Activated CD8-positive, alpha-beta T cell treated with anti-CD3 and anti-CD28 coated beads for 36 hours (primary cell): ENCODE measurements at regions not wholly inside any gene's neighbourhood (a gene's known extent, or its start where the extent isn't known, plus 50 kb on each side); places are given as distances from the start of the nearest gene placed in this dataset.

Experiments used
- ATAC-seq: fragments of 200-7000 bp; cut with Tn5 transposase; one replicate; pipeline ENCODE4 v1.10.0; 2021; ENCODE audit warnings: mild to moderate bottlenecking, moderate library complexity
- CTCF ChIA-PET: fragments of 350-600 bp; sonication (Branson Sonifier 250); formaldehyde crosslinking; loops from one replicate; lab custom pipeline; 2021; ENCODE audit warnings: antibody characterized with exemption; lab: Charles Lee
- POLR2A ChIA-PET: fragments of 350-600 bp; sonication (Branson Sonifier 250); formaldehyde crosslinking; loops from one replicate; lab custom pipeline; 2021; ENCODE audit warnings: antibody characterized with exemption; lab: Charles Lee
- DNase-seq: peaks from one replicate; pipeline ENCODE4 v3.0.0-alpha.2; 2020
- H3K27ac Mint-ChIP-seq: one replicate; pipeline ENCODE4 v1.8.0; 2021; ENCODE audit warnings: mild to moderate bottlenecking, mixed read lengths
- H3K27me3 Mint-ChIP-seq: one replicate; pipeline ENCODE4 v1.8.0; 2021; ENCODE audit warnings: mixed read lengths
- H3K36me3 Mint-ChIP-seq: one replicate; pipeline ENCODE4 v1.8.0; 2021; ENCODE audit warnings: low read depth, mixed read lengths
- H3K4me1 Mint-ChIP-seq: one replicate; pipeline ENCODE4 v1.8.0; 2021; ENCODE audit warnings: low read depth, mixed read lengths
- H3K4me3 Mint-ChIP-seq: one replicate; pipeline ENCODE4 v1.8.0; 2021; ENCODE audit warnings: mild to moderate bottlenecking, moderate library complexity, mixed read lengths
- H3K9me3 Mint-ChIP-seq: one replicate; pipeline ENCODE4 v1.8.0; 2021; ENCODE audit warnings: mixed read lengths
- intact Hi-C: fragments of 100-400 bp; cut with micrococcal nuclease; formaldehyde crosslinking; loops from one replicate; pipeline ENCODE4 v1.10.0; 2022
- TF ChIP-seq, protein P1 (sequence below): fragments of 200-600 bp; IDR thresholded peaks from one replicate; pipeline ENCODE4 v1.8.0; 2022; ENCODE audit warnings: antibody characterized with exemption, mild to moderate bottlenecking

DNA sequence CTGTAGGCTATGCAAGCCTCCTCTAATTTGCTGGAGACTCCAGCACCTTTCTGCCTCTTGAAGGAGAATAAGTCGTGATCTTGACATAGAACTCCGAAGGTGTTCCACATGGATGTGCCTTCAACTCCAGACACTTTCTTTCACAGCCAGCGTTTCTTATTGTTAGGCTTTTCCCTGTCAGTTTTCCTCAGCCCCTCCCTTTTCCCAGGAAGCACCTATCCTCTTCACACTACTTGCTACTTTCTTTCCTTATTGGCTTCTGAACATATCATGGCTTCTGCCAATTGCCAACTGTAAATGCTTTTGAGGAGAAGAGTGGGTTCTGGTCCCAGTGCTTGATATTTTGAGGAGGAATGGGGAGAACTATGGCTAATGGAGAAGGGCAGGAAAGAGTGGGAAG lies 216.3 kb upstream of the PGR start:
- CTCF ChIA-PET, result no interaction called here
- no peak for ATAC-seq
- TF ChIP-seq, protein P1, sequence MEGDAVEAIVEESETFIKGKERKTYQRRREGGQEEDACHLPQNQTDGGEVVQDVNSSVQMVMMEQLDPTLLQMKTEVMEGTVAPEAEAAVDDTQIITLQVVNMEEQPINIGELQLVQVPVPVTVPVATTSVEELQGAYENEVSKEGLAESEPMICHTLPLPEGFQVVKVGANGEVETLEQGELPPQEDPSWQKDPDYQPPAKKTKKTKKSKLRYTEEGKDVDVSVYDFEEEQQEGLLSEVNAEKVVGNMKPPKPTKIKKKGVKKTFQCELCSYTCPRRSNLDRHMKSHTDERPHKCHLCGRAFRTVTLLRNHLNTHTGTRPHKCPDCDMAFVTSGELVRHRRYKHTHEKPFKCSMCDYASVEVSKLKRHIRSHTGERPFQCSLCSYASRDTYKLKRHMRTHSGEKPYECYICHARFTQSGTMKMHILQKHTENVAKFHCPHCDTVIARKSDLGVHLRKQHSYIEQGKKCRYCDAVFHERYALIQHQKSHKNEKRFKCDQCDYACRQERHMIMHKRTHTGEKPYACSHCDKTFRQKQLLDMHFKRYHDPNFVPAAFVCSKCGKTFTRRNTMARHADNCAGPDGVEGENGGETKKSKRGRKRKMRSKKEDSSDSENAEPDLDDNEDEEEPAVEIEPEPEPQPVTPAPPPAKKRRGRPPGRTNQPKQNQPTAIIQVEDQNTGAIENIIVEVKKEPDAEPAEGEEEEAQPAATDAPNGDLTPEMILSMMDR, result no peak
- Mint-ChIP-seq H3K27ac (no peak overlapping the region), H3K4me1 (no peaks in the 10 kb centered on the region), H3K27me3 (no peaks in the 10 kb centered on the region), H3K36me3 (no peaks in the 10 kb centered on the region), H3K4me3 (no peak overlapping the region), H3K9me3 (peaks cover 8% of the 10 kb centered on the region)
- intact Hi-C loops, result no loop called here
- DNase-seq, result no peak
- POLR2A ChIA-PET, result no interaction called here

DNA sequence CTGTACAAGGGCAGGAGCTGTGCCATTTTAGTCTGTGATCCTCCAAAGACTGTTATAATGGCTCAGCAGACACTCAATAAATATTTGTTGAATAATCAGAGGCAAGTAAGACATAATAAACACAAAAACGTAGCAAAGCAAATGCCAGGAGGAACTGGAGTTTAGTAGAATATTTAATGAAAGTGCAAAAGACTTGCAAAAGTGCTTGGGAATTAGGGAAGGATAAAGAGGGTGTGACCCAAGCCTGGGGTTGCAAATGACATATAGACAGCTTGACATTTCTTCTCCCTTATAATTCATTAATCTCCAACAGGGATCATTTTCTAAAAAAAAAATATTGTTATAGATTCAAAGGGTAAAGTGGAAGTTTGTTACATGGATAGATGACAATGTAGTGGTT lies 212.7 kb upstream of the PGR start:
- intact Hi-C loops, result no loop called here
- ATAC-seq (no peak), DNase-seq (no peak)
- POLR2A ChIA-PET, result no interaction called here
- Mint-ChIP-seq H3K27ac (no peak overlapping the region), H3K4me3 (no peak overlapping the region), H3K27me3 (no peaks in the 10 kb centered on the region), H3K9me3 (peaks cover 6% of the 10 kb centered on the region), H3K4me1 (no peaks in the 10 kb centered on the region), H3K36me3 (no peaks in the 10 kb centered on the region)
- TF ChIP-seq, protein P1, result no peak
- CTCF ChIA-PET, result no interaction called here

DNA sequence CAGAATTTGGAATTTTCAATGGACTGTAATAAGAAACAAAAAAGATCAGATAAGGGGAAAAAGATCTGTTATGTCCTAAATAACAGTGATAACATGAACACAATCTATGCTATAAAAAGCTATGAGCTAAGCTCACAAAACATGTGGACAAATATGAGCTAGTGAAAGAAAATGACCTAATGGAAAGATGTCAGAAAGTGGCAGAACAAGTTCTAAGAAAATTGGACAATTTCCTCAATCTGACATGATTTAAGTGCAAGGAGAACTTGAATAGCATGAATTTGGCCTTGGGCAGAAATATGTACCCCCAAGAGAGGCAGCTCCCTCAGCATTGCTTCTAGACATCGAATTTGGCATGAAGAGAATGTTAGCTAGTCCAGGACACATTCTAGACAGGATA lies 212.0 kb upstream of the PGR start:
- TF ChIP-seq, protein P1, result no peak
- H3K4me1 Mint-ChIP-seq, result no peaks in the 10 kb centered on the region
- H3K27ac Mint-ChIP-seq, result no peak overlapping the region
- H3K9me3 Mint-ChIP-seq, result peaks cover 6% of the 10 kb centered on the region
- H3K36me3 Mint-ChIP-seq, result no peaks in the 10 kb centered on the region
- intact Hi-C loops, result no loop called here
- H3K4me3 Mint-ChIP-seq, result no peak overlapping the region
- POLR2A ChIA-PET, result no interaction called here
- no peaks in the 10 kb centered on the region for H3K27me3 Mint-ChIP-seq
- ATAC-seq (no peak), DNase-seq (no peak)
- CTCF ChIA-PET, result no interaction called here

- no peaks in the 10 kb centered on the region for H3K9me3 Mint-ChIP-seq
- no peaks in the 10 kb centered on the region for H3K27me3 Mint-ChIP-seq
- H3K4me1 Mint-ChIP-seq, result no peaks in the 10 kb centered on the region
- DNase-seq (no peak), ATAC-seq (no peak)
- ChIA-PET POLR2A (no interaction called here), CTCF (no interaction called here)
- H3K27ac Mint-ChIP-seq, result no peak overlapping the region
- H3K4me3 Mint-ChIP-seq, result no peak overlapping the region
- no peaks in the 10 kb centered on the region for H3K36me3 Mint-ChIP-seq
- intact Hi-C loops, result no loop called here
- TF ChIP-seq, protein P1, result no peak
Measured at GRCh38 chr11:101336858-101337257, 207.2 kb upstream of the PGR start.

GRCh38 chr11:101336155-101336554 lies 206.5 kb upstream of the PGR start:
- Mint-ChIP-seq H3K36me3 (no peaks in the 10 kb centered on the region), H3K27ac (no peak overlapping the region), H3K4me3 (no peak overlapping the region), H3K27me3 (no peaks in the 10 kb centered on the region), H3K9me3 (peaks cover 2% of the 10 kb centered on the region), H3K4me1 (no peaks in the 10 kb centered on the region)
- POLR2A ChIA-PET, result no interaction called here
- no peak for DNase-seq
- intact Hi-C loops, result no loop called here
- CTCF ChIA-PET, result no interaction called here
- TF ChIP-seq, protein P1, result no peak
- no peak for ATAC-seq
